ENCODE measurements at regions not wholly inside any gene's neighbourhood (a gene's known extent, or its start where the extent isn't known, plus 50 kb on each side); places are given as distances from the start of the nearest gene placed in this dataset.

- no peaks in the 10 kb centered on the region for H4K20me1 ChIP-seq (ENCODE audit: control insufficient read depth, insufficient read depth, low read depth, low read length)
- peaks cover 5% of the 10 kb centered on the region for H3K4me1 ChIP-seq (ENCODE audit: control insufficient read depth, low read length)
- H3K27ac ChIP-seq (ENCODE audit: low read depth, low read length): no peak overlapping the region
- H3F3A ChIP-seq (ENCODE audit: control insufficient read depth, insufficient read depth): no peaks in the 10 kb centered on the region
- H3K9me2 ChIP-seq (replicated peaks; ENCODE audit: control insufficient read depth, low read length): no peaks in the 10 kb centered on the region
- no peak overlapping the region for H3K4me2 ChIP-seq (ENCODE audit: low read length)
- no peaks in the 10 kb centered on the region for H3K36me3 ChIP-seq (ENCODE audit: control insufficient read depth, low read length)
- H3K9me3 ChIP-seq (ENCODE audit: control insufficient read depth, insufficient read depth, low read length): no peaks in the 10 kb centered on the region
- TF ChIP-seq CTCF (IDR thresholded peaks at IDR 0.05; ENCODE audit: low read depth, low read length, poor library complexity, severe bottlenecking) (no peak), EZH2phosphoT487 (IDR thresholded peaks at IDR 0.05; ENCODE audit: borderline replicate concordance, low read length) (no peak)
- no peak overlapping the region for H3K4me3 ChIP-seq (ENCODE audit: low read length)
- H3K79me2 ChIP-seq (ENCODE audit: control insufficient read depth, low read length): no peaks in the 10 kb centered on the region
- no peaks in the 10 kb centered on the region for H3K27me3 ChIP-seq (ENCODE audit: control insufficient read depth, low read length)
These were observed 182.1 kb upstream of the SHH start for GRCh38 chr7:155994279-155994811.

DNA sequence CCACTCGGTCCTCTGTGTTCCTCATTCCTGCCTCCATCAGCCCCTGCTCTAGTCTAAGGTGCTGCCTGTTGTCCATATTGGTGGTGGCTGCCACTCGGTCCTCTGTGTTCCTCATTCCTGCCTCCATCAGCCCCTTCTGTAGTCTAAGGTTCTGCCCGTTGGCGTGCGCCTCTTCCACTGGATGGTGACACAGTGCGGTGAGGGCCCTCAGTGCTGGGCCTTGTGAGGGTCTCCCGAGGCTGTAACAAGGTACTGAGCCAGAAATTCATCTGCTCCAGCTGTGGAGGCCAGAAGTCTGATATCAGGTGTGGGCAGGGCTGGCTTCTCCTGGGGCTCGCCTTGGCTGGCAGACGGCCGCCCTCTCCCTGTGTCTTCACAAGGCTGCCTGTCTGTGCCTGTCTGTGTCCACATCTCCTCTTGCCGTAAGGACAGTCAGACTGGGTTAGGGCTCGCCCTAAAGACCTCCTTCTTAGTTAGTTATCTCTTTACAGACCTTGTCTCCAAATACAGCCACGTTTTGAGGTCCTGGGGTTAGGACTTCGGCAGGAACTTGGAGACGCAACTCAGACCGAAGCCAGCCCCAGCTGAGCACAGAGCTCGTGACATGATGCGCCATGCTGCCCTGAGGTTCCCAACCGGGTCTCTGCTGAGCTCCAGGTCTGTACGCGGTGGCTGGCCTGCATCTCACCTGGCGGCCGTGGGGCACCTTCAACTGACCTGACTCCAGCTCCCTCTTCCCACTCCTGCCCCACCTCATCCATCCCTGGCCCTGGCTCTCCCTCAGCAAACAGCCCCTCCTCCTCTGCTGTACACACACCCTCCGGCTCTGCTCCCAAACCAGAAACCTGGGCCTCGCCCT is 181.4 kb upstream of the SHH start:
- Histone ChIP-seq H3K79me2 (ENCODE audit: control insufficient read depth, low read length) (no peaks in the 10 kb centered on the region), H4K20me1 (ENCODE audit: control insufficient read depth, insufficient read depth, low read depth, low read length) (no peaks in the 10 kb centered on the region), H3K27ac (ENCODE audit: low read depth, low read length) (no peak overlapping the region), H3K27me3 (ENCODE audit: control insufficient read depth, low read length) (no peaks in the 10 kb centered on the region), H3K9me3 (ENCODE audit: control insufficient read depth, insufficient read depth, low read length) (no peaks in the 10 kb centered on the region), H3K4me1 (ENCODE audit: control insufficient read depth, low read length) (peaks cover 5% of the 10 kb centered on the region), H3K4me2 (ENCODE audit: low read length) (no peak overlapping the region), H3K36me3 (ENCODE audit: control insufficient read depth, low read length) (no peaks in the 10 kb centered on the region), H3K4me3 (ENCODE audit: low read length) (no peak overlapping the region), H3K9me2 (replicated peaks; ENCODE audit: control insufficient read depth, low read length) (no peaks in the 10 kb centered on the region), H3F3A (ENCODE audit: control insufficient read depth, insufficient read depth) (no peaks in the 10 kb centered on the region)
- TF ChIP-seq EZH2phosphoT487 (IDR thresholded peaks at IDR 0.05; ENCODE audit: borderline replicate concordance, low read length): no peak
- TF ChIP-seq CTCF (IDR thresholded peaks at IDR 0.05; ENCODE audit: low read depth, low read length, poor library complexity, severe bottlenecking): no peak

DNA sequence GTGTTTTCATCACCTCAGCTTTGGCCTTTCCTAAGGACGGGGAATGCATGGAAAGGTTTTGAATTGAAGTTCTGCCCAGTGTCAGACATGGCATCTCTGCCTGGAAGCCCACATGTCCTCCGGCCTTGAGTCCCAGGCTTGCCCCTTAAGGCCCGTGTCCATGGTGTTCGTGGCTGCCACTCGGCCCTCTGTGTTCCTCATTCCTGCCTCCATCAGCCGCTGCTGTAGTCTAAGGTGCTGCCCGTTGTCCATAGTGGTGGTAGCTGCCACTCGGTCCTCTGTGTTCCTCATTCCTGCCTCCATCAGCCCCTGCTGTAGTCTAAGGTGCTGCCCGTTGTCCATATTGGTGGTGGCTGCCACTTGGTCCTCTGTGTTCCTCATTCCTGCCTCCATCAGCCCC is 180.7 kb upstream of the SHH start:
- H3K79me2 ChIP-seq (ENCODE audit: control insufficient read depth, low read length): no peaks in the 10 kb centered on the region
- no peaks in the 10 kb centered on the region for H3K27me3 ChIP-seq (ENCODE audit: control insufficient read depth, low read length)
- no peak overlapping the region for H3K4me3 ChIP-seq (ENCODE audit: low read length)
- H3K4me1 ChIP-seq (ENCODE audit: control insufficient read depth, low read length): peaks cover 5% of the 10 kb centered on the region
- H3F3A ChIP-seq (ENCODE audit: control insufficient read depth, insufficient read depth): no peaks in the 10 kb centered on the region
- H3K4me2 ChIP-seq (ENCODE audit: low read length): no peak overlapping the region
- no peaks in the 10 kb centered on the region for H4K20me1 ChIP-seq (ENCODE audit: control insufficient read depth, insufficient read depth, low read depth, low read length)
- no peak for TF ChIP-seq EZH2phosphoT487 (IDR thresholded peaks at IDR 0.05; ENCODE audit: borderline replicate concordance, low read length)
- TF ChIP-seq CTCF (IDR thresholded peaks at IDR 0.05; ENCODE audit: low read depth, low read length, poor library complexity, severe bottlenecking): no peak
- H3K36me3 ChIP-seq (ENCODE audit: control insufficient read depth, low read length): no peaks in the 10 kb centered on the region
- H3K9me3 ChIP-seq (ENCODE audit: control insufficient read depth, insufficient read depth, low read length): no peaks in the 10 kb centered on the region
- H3K9me2 ChIP-seq (replicated peaks; ENCODE audit: control insufficient read depth, low read length): no peaks in the 10 kb centered on the region
- no peak overlapping the region for H3K27ac ChIP-seq (ENCODE audit: low read depth, low read length)

Measured in DOHH2 (cell line).